ENCODE measurements at regions not wholly inside any gene's neighbourhood (a gene's known extent, or its start where the extent isn't known, plus 50 kb on each side); places are given as distances from the start of the nearest gene placed in this dataset.

GRCh38 chr18:50509012-50509411 is 50.9 kb upstream of the MAPK4 start:
- no peak for ATAC-seq (ENCODE audit: low read depth)
- H3K27ac ChIP-seq (ENCODE audit: insufficient read depth, low read length), result no peak overlapping the region
- POLR2A ChIA-PET (ENCODE audit: unreplicated experiment), result no interaction called here
- no peaks in the 10 kb centered on the region for H3K36me3 ChIP-seq (ENCODE audit: control insufficient read depth, insufficient read depth, low read length)
- no peak overlapping the region for H4K8ac ChIP-seq (ENCODE audit: low read depth in 2 of 2, low read length in 2 of 2)
- no peak overlapping the region for H2AK9ac ChIP-seq (replicated peaks; ENCODE audit: low read depth, low read length, poor library complexity)
- H4K20me1 ChIP-seq (ENCODE audit: insufficient read depth, low read length), result no peaks in the 10 kb centered on the region
- WGBS, 2 experiments (ENCODE audit: extremely low coverage in 2 of 2, insufficient read length in 1 of 2), result no CpG with 5 or more reads among the region's 4 CpGs
- no TSS peak for BruUV-seq (replicated peaks)
- CTCF ChIA-PET, result no interaction called here
- no peak overlapping the region for H3K4me3 ChIP-seq (ENCODE audit: insufficient read depth, low read depth, low read length)
- no peaks in the 10 kb centered on the region for H3K9me1 ChIP-seq (ENCODE audit: insufficient read depth, low read length)
- no peak overlapping the region for H2AFZ ChIP-seq (replicated peaks; ENCODE audit: low read length, poor library complexity)
- H3K4ac ChIP-seq (ENCODE audit: low read depth, low read length), result no peak overlapping the region
- no peak overlapping the region for H4K91ac ChIP-seq (ENCODE audit: insufficient read depth, low read depth, low read length)
- H3K79me1 ChIP-seq (ENCODE audit: low read depth in 1 of 2, low read length in 2 of 2), result no peaks in the 10 kb centered on the region
- H3K18ac ChIP-seq (ENCODE audit: low read depth, low read length), result no peak overlapping the region
- H3K4me1 ChIP-seq (ENCODE audit: control insufficient read depth, insufficient read depth, low read length), result no peaks in the 10 kb centered on the region
- H2BK15ac ChIP-seq (ENCODE audit: low read depth, low read length), result no peak overlapping the region
- H2BK5ac ChIP-seq (ENCODE audit: low read depth, low read length, poor library complexity, severe bottlenecking), result no peak overlapping the region
- no peak overlapping the region for H4K5ac ChIP-seq (ENCODE audit: low read depth, low read length)
- no peak for TF ChIP-seq MAZ (IDR thresholded peaks at IDR 0.05; ENCODE audit: borderline replicate concordance, low read depth, low read length)
- no peak for TF ChIP-seq FOS (IDR thresholded peaks at IDR 0.05; ENCODE audit: low read depth, low read length)
- TF ChIP-seq RFX5 (IDR thresholded peaks at IDR 0.05; ENCODE audit: low read depth, low read length), result no peak
- TF ChIP-seq, protein P1, sequence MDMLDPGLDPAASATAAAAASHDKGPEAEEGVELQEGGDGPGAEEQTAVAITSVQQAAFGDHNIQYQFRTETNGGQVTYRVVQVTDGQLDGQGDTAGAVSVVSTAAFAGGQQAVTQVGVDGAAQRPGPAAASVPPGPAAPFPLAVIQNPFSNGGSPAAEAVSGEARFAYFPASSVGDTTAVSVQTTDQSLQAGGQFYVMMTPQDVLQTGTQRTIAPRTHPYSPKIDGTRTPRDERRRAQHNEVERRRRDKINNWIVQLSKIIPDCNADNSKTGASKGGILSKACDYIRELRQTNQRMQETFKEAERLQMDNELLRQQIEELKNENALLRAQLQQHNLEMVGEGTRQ (IDR thresholded peaks at IDR 0.05; ENCODE audit: low read depth, low read length), result no peak
- TF ChIP-seq CHD1 (IDR thresholded peaks at IDR 0.05; ENCODE audit: low read depth, low read length), result no peak
- H3K9ac ChIP-seq (ENCODE audit: low read depth, low read length), result no peak overlapping the region
- DNase-seq, result no peak
- H3K9me3 ChIP-seq (ENCODE audit: control insufficient read depth, insufficient read depth, low read length), result no peaks in the 10 kb centered on the region
- H3K4me2 ChIP-seq (ENCODE audit: low read depth, low read length), result no peak overlapping the region
- in situ Hi-C loops (cut with MboI; ENCODE audit: low sequenced_read_pairs) (no loop called here), dilution Hi-C loops (cut with HindIII; ENCODE audit: low sequenced_read_pairs, unreplicated experiment) (no loop called here), intact Hi-C loops (cut with micrococcal nuclease) (no loop called here)
- H2BK120ac ChIP-seq (ENCODE audit: low read depth, low read length), result no peak overlapping the region
- H2BK20ac ChIP-seq (ENCODE audit: low read depth, low read length), result no peak overlapping the region
- H3K23ac ChIP-seq (ENCODE audit: low read depth, low read length), result no peak overlapping the region
- no peak overlapping the region for H2AK5ac ChIP-seq (ENCODE audit: low read depth, low read length)
- H3K56ac ChIP-seq (ENCODE audit: extremely low read depth, insufficient read depth, low read length), result no peak overlapping the region
- no peak overlapping the region for H3K14ac ChIP-seq (replicated peaks; ENCODE audit: low read depth, low read length)
- H3K27me3 ChIP-seq (ENCODE audit: control insufficient read depth, insufficient read depth, low read length), result no peaks in the 10 kb centered on the region

Measured in IMR-90 (cell line).